DMS 273 (cell line): ENCODE measurements at regions not wholly inside any gene's neighbourhood (a gene's known extent, or its start where the extent isn't known, plus 50 kb on each side); places are given as distances from the start of the nearest gene placed in this dataset.
"Not testable (repeated sequence)": the region's sequence is repeated elsewhere in the genome, so short reads cannot be mapped to it uniquely, and the experiment has no call there.

Experiments
- DNase-seq: peaks from one replicate; lab custom pipeline; 2025; ENCODE audit not compliant: unreplicated experiment; lab: John Stamatoyannopoulos, UW

GRCh38 chr9:85878872-85879597 lies 61.9 kb upstream of the NAA35 start:
- not testable (repeated sequence) for DNase-seq

GRCh38 chr9:85880507-85880906 lies 60.4 kb upstream of the NAA35 start:
- not testable (repeated sequence) for DNase-seq

GRCh38 chr9:85884256-85884655 lies 56.7 kb upstream of the NAA35 start:
- DNase-seq: no peak

GRCh38 chr9:85890962-85891361 lies 50.0 kb upstream of the NAA35 start:
- DNase-seq: no peak
